ENCODE measurements at regions not wholly inside any gene's neighbourhood (a gene's known extent, or its start where the extent isn't known, plus 50 kb on each side); places are given as distances from the start of the nearest gene placed in this dataset.

DNA sequence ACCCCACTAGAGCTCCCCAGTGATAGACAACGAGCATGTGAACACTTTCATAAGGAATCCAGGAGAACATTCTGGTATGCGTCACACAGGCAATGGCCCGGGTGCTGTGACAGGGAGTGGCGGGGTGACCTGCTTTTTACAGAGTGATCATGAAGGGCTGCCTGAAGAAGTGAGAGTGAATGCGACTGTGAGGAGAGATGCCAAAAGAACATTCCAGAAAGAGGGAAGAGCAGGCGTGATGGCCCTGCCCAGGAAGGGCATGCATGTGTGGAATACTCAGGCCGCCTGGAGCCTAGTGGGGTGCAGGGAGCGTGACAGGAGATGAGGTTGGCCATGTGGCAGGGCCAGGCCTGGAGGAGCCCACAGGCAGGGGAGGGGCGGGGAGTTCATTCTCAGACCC is 53.8 kb downstream of the FZD10 start:
- DNase-seq (ENCODE audit: extremely low read depth, low read depth): no peak

DNA sequence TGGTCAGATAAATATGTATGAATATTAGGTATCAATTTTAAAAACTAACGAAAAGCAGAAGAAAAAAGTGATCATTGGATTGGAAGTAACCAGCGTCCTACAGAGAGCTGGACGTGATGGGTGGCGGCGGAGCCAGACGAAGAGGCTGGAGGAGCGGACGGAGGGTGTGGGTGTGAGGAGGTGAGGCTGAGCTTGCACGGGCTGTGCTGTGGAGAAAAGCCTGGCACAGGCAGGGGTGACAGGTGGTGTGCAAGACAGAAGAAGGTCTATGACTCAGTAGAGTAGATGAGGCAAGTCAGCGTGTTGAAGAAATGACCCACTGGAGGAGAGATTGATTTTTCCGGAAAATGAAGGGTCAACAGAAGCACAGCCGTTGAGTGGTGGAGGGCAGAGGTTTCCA is 56.4 kb downstream of the FZD10 start:
- DNase-seq (ENCODE audit: extremely low read depth, low read depth): no peak

DNA sequence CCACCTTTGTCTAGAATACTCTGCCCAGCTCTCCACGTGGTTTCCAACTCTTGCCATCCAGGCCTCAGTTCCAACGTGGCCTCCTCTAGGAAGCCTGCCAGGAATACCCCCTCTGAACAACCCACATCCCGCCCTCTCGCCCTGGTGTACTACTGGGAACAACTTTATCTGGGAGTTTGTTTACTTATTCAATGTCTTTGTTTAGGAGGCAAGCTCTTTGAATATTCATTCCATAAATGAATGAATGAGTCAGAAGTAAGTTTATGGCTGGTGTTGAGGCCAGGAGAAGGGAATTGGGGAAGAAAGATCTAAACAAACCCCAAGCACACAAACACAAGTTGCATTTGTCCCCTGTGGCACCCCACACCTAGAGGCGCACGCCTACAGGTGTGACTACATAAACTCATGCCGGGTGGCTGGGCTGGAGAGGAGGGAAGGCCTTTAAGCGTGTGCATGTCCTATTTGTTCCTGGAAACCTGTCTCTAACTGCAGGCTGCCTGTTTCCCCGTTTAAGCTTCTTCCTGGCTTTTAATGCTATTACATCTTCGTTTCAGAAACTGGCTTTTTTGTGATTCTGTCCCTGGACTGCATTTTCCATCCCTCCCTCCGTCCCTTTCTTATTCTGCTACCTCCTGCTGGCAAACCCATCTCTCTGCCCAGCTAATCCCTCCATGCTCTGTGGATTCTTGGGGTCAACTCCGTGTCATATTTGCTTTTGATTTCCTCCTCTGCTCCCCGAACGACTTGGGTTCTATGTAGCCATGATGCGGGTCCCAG is 57.9 kb downstream of the FZD10 start:
- no peak for DNase-seq (ENCODE audit: extremely low read depth, low read depth)

DNA sequence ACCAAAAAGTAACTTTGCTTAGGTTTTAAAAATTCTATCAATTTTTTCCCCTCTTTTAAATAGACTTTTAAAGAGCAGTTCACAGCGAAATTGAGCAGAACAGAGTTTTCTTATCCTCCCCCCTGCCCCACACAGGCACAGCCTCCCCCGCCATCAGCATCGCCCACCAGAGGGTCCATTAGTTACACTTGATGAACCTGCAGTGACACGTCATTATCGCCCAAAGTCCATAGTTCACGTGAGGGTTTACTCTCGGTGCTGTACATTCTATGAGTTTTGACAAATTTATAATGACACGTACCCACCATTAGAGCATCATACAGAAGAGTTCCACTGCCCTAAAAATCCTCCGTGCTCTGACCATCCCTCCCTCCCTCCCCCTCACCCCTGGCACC is 58.4 kb downstream of the FZD10 start:
- no peak for DNase-seq (ENCODE audit: extremely low read depth, low read depth)

DNA sequence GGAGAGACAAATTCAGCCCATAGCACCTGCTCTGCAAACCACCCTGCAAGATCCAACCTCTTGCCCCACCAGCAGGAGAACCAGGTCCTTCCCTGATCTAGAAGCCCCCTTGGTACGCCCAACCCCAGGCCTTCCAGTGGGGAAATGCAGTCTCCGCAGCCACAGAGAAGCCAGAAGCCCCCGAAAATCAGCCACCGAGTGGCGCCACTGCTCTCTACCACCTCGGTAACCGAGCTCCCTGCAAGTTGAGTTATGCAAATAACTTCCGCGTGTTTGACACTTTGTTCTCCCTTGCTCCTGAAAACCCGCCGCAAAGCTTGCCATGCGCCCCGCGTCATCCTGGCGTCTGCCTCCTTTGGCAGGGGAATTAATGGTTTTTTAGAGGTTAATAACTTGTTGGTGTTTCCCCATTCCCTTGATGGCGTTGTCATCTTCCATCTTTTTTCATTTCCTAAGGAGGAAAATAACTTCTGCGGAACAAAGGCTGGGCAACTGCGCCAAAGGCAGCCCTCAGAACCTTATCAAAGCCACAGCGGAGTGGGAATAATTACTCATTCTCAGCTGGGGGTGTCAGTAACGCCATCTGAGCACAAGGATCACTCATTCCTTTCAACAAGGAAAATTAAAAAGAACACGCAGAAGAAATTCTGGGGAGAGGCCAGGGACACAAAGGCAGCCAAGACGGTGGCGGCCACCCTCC is 60.4 kb downstream of the FZD10 start:
- no peak for DNase-seq (ENCODE audit: extremely low read depth, low read depth)

DNA sequence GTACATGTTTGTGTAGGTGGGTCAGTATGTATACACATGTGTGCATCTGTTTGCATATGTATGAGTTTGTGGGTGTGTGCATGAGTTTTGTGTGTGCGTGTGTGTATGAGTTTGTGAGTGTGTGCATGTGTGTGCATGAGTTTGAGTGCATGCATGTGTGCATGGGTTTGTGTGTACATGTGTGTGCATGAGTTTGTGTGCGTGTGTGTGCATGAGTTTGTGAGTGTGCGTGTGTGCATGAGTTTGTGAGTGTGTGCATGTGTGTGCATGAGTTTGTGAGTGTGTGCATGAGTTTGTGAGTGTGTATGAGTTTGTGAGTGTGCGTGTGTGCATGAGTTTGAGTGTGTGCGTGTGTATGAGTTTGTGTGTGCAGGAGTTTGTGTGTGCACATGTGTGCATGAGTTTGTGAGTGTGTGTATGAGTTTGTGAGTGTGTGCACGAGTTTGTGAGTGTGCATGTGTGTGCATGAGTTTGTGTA is 61.5 kb downstream of the FZD10 start:
- no peak for DNase-seq (ENCODE audit: extremely low read depth, low read depth)

DNA sequence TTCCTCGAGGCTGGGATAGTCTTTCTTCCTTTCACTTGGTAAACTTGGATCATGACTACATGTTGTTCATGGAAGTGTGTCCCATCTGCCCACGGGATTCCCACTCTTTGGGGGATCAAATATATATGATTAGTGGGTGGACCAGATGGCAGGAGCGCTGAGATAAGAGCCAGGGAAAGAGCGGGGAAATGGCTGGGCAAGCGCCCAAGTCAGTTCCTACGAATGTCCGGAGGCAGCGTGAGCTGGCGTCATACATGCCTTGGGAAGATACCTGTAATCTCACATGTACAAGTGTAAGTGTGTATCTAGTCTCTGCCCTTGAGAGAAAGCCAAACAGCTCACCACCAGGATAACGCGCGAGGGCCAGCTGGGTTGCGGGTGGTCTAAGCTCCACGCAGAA is 62.3 kb downstream of the FZD10 start:
- DNase-seq (ENCODE audit: extremely low read depth, low read depth): no peak

DNA sequence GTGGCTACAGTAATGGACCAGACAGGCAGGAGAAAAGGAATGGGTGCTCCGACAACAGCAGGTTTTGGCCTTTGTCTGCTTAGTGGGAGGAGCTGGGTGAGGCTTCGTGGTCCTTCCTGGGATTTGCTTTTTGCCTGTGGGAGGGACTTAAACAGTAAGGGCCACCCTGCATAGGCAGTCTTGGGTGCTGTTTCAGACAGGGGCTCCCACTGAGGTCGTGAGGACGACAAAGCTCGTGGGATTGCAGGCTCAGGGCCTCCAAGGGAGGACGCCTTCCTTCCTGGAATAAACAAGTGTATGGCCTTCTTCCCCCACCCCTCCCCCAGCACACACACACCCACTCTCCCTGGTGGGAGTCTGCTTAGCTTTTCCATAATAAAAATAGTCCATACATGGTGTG is 63.1 kb downstream of the FZD10 start:
- DNase-seq (ENCODE audit: extremely low read depth, low read depth): no peak

DNA sequence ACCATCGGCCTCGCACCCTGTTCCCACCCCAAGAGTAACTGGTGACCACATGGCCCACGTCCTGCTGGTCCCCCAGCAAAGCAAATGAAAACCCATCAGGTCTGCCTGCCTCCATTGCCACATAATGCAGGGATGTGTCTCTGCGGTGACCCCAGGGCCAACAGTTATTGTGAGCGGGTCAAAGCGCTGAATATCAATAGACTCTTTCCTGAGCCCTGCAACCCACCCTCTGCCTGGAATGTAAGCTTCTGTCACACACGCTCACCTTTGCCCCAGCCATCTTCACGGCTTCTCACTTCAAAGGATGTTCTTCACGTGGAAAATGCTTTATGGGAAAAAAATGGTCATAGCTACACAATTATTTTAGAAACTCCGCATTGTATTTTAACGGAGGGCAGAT is 63.9 kb downstream of the FZD10 start:
- DNase-seq (ENCODE audit: extremely low read depth, low read depth): no peak

DNA sequence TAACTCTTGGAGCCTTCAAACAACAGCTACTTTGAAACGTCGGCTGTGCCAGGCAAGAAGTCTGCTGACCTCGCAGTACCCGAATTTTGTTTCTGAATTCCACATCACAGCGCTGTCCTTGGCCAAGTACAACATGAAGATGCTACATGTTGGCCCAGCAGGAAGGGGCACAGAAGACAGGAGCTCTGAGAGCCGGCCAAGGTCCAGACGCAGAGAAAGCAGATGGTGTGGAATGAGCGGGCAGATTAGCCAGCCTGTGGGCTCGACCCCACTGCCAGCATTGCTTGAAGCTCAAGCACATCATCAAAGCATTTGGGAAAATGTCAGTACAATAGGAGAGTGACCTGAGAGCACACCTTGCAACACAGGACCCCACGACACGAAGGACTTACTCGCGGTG is 64.5 kb downstream of the FZD10 start:
- no peak for DNase-seq (ENCODE audit: extremely low read depth, low read depth)

DNA sequence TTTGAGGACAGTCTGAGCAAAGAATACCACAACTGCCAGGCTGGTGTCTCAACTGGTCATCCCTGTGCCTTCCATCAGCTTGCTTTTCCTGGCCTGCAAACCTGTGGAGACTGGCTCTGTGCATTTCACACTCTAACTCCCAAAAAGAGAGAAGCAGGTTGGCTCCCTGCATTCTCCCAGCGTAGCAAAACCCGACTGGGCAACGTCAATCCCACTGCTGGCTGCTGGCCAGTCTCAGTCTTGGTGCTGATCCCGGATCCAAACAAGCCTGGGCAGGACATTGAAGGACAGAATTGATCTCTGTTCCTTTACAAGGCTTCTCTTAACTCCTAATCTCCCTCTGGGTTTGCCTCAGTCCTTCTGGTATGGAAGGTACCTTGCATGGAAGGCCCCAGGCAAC is 65.4 kb downstream of the FZD10 start:
- DNase-seq (ENCODE audit: extremely low read depth, low read depth): no peak

DNA sequence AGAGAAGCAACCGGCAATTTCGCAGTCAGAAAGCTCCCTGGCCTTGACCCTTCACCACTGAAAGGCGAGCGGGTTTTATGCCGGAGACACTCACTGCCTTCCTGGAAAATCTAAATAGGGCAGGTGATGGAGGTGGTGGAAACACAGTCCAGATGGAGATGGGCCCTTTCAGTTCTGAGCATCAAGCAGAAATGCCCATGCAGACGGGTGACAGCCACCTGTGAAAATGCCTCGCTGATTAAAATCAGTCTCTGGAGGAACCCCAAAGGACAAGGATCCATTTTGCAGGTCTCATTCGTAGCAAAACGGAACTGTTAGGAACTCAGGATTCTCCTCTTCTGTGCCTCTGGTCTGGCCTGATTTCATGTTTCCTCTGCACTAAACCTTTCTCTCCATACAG is 74.2 kb downstream of the FZD10 start:
- DNase-seq (ENCODE audit: extremely low read depth, low read depth): no peak

DNA sequence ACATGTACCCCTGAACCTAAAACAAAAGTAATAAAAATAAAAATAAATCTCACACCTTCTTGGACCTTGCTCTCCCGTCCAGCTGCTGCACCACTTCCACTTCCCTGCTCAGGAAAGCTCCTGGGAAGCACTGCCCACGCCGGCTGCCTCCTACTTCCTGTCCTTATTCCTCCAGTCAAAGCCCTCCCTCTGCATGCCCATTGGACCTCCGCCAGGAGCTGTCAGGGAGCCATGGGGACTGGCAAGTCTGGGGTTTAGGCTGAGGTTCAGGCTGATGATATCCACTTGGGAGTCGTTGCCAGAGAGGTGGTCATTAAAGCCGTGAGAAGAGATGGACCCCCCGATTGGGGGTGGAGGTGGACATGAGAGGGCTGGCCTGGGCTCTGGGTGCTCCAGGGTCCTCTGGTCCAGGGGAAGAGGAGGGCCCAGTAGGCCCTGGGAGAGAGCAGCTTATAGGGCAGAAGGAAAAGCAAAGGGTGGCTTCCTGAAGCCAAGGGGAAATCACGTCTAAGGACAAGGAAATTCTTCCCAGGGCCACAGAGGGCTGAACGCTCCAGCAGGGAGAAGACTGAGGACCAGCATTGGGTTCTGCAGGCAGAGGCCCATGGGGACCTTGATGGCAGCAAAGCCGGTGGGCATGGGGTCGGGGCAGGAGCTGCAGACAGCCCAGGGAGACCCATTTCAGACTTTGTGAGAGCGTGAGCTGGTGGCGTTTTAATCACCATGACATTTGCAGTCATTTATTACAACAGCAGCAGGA is 78.7 kb downstream of the FZD10 start:
- DNase-seq (ENCODE audit: extremely low read depth, low read depth): no peak

DNA sequence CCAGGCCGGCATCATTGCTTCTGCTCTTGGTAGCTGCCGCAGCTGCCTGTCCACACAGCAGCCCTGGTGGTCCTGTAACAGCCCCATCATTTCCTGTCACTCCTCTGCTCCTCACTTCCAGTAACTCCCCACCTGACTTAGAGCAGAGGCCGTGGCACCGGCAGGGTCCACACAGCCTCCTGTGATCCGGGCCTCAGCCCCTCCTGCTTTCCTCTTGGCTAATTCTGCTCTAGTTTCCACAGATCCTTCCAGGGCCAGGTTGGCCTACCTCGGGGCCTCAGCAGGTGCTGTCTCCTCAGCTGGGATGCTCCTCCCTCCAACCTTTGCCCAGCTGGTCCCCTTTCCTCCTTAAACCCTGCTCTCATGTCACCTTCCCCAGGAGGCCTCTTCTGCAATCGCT is 80.2 kb downstream of the FZD10 start:
- no peak for DNase-seq (ENCODE audit: extremely low read depth, low read depth)

DNA sequence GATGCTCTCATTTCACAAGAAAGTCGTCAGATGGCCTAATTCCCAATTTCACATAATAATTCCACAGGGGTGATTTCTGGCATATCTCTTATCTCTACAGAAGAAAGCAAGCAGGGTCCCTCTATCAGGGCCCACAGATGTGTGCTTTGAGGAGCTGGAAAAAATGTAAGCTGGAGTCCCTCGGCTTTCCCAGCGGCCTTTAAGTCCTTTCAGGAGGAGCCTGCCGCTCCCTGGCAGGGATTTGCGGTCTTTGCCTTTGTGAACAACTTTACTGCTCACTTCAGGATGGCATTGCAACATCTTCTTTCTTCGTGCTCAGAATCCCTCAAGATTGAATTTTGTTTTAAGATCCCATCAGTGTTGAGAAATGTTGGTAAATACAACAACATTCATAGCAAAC is 83.0 kb downstream of the FZD10 start:
- no peak for DNase-seq (ENCODE audit: extremely low read depth, low read depth)

DNA sequence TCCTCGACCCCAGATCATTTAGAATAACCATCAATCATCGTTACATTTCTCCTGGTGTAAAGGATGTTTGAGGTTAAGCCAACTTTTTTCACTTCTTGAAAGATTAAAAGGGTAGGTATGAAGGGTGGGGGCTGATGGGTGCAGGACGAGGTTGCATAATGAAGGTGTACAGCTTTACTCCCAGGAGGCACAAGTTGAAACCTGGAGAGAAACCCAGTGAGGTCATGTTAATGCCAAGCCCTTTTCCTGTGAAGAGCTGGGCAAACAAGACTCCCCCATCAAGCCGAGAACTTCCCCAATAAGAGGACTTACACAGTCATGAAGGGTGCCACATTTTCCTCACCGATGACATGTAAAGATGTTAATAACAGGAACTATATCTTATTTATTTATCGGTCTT is 84.3 kb downstream of the FZD10 start:
- no peak for DNase-seq (ENCODE audit: extremely low read depth, low read depth)

DNA sequence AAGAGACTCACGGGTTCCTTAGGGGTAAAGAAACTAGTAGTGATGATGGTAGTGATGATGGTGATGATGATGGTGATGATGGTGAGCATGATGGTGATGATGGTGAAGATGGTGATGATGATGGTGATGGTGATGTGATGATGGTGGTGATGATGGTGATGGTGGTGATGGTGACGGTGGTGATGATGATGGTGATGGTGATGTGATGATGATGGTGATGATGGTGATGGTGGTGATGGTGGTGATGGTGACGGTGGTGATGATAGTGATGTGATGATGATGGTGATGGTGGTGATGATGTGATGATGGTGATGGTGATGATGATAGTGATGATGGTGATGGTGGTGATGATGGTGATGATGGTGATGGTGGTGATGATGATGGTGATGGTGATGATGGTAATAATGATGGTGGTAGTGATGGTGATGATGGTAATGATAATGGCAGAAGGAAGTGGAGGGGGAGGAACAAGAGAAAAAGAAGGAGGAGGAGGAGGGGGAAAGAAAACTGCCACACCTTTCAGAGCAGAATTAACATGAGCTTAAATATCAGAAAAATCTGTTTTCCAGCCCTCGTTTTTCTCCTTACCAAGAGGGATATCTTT is 85.5 kb downstream of the FZD10 start:
- no peak for DNase-seq (ENCODE audit: extremely low read depth, low read depth)

DNA sequence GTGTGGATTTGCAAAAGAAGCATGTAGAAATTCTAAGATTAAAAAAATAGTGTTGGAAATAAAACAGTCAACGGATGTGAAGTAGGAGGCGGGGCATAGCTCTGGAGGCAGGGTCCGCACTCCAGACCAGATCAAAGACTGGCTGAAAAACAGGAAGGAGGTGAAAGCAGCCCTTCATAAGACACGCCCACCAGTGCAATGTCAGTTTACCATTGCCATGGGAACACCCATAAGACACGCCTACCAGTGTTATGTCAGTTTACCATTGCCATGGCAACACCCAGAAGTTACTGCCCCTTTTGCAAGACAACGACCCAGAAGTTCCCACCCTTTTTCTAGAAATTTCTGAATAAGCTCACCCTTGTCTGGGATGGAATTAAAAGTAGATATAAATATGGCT is 87.1 kb downstream of the FZD10 start:
- no peak for DNase-seq (ENCODE audit: extremely low read depth, low read depth)

DNA sequence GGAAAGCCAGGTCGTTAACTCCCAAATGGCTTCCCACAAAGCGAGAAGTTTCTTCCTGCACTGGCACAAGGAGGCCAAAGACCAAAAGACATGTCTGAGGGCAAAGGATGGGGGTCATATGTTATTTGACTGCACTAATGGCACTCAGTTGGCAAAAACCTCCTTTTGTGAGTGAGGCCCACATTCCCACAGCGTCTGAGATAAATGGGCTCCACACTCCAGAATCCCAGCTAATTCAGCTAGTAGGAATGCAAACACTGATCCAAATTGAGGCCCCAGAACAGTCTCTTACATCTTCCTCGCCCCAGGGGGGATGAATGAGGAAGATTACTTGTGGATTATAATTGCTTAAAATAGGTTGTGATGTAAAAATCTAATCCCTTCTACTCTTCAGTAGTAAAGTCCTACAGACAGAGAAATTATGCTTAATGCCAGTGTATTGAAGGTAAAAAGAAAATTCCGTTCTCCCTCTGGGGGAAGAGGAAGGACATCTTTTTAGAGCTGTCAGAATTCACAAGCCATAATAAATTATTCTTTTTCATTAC is 86.4 kb upstream of the PIWIL1 start:
- DNase-seq (ENCODE audit: extremely low read depth, low read depth): no peak

DNA sequence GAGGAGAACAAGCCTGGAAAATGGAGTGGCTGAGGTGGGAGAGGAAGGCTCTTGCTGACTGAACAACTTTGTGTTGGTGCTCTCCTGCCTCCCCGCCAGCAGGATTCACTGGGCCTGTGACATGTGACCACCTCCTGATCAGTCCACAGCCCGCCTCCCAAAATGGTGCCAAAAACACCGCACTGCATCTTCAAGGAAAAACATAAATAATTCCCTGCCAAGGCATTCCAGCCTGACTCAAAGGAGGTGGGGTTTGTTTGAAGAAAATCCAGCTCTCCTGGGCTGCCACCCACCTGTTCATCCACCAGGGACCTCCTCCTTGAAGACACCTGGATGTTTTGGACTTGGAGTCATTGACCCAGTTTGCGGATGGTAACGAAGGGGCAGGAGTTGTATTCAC is 83.8 kb upstream of the PIWIL1 start:
- DNase-seq (ENCODE audit: extremely low read depth, low read depth): no peak
